H9 (cell line): ENCODE measurements at regions not wholly inside any gene's neighbourhood (a gene's known extent, or its start where the extent isn't known, plus 50 kb on each side); places are given as distances from the start of the nearest gene placed in this dataset.

ENCODE experiments used
- DNase-seq: peaks from one replicate; pipeline ENCODE4 v3.0.0-alpha.2; 2017
- H2AFZ ChIP-seq: one replicate; pipeline ENCODE4 v1.6.1; 2013; ENCODE audit warnings: mild to moderate bottlenecking, low read length, control low read depth, moderate library complexity
- H2AK5ac ChIP-seq: 2 replicates; pipeline ENCODE4 v1.6.1; 2013; ENCODE audit warnings: low read length, control low read depth, mixed read lengths; ENCODE audit not compliant: insufficient read length
- H2BK120ac ChIP-seq: one replicate; pipeline ENCODE4 v1.6.1; 2013; ENCODE audit warnings: low read depth, mild to moderate bottlenecking, low read length, control low read depth, inconsistent platforms; ENCODE audit not compliant: poor library complexity, severe bottlenecking
- H2BK12ac ChIP-seq: 2 replicates; pipeline ENCODE4 v1.6.1; 2013; ENCODE audit warnings: low read length, control low read depth, mixed read lengths, low read depth; ENCODE audit not compliant: insufficient read length
- H2BK15ac ChIP-seq: 2 replicates; pipeline ENCODE4 v1.6.1; 2013; ENCODE audit warnings: low read depth, low read length, control low read depth
- H2BK20ac ChIP-seq: one replicate; pipeline ENCODE4 v1.6.1; 2013; ENCODE audit warnings: low read depth, mild to moderate bottlenecking, low read length, control low read depth, inconsistent platforms; ENCODE audit not compliant: poor library complexity, severe bottlenecking
- H2BK5ac ChIP-seq: 2 replicates; pipeline ENCODE4 v1.6.1; 2013; ENCODE audit warnings: low read length, control low read depth, mixed read lengths; ENCODE audit not compliant: insufficient read length
- H3K14ac ChIP-seq: 2 replicates; pipeline ENCODE4 v1.6.1; 2013; ENCODE audit warnings: low read length, control low read depth; ENCODE audit not compliant: insufficient read depth
- H3K18ac ChIP-seq: 2 replicates; pipeline ENCODE4 v1.6.1; 2013; ENCODE audit warnings: low read depth, mild to moderate bottlenecking, mixed read lengths, low read length, control low read depth; ENCODE audit not compliant: insufficient read length
- H3K23ac ChIP-seq: 2 replicates; pipeline ENCODE4 v1.6.1; 2013; ENCODE audit warnings: low read length, control low read depth, mixed read lengths, low read depth; ENCODE audit not compliant: insufficient read length
- H3K23me2 ChIP-seq: 2 replicates; pipeline ENCODE4 v1.6.1; 2013; ENCODE audit warnings: low read depth, mild to moderate bottlenecking, mixed read lengths, low read length, control low read depth; ENCODE audit not compliant: insufficient read length, poor library complexity, severe bottlenecking
- H3K27ac ChIP-seq: 2 replicates; pipeline ENCODE4 v1.5.1; 2013; ENCODE audit warnings: low read length, control low read depth, mixed read lengths, low read depth; ENCODE audit not compliant: insufficient read length
- H3K27me3 ChIP-seq: 2 replicates; pipeline ENCODE4 v1.6.1; 2013; ENCODE audit warnings: low read length, control low read depth, inconsistent platforms; ENCODE audit not compliant: insufficient read depth
- H3K4ac ChIP-seq: 2 replicates; pipeline ENCODE4 v1.6.1; 2013; ENCODE audit warnings: low read depth, mild to moderate bottlenecking, control low read depth, inconsistent platforms, low read length, moderate library complexity
- H3K4me1 ChIP-seq: 2 replicates; pipeline ENCODE4 v1.6.1; 2013; ENCODE audit warnings: low read length, control low read depth, inconsistent platforms; ENCODE audit not compliant: insufficient read depth
- H3K4me2 ChIP-seq: 2 replicates; pipeline ENCODE4 v1.6.1; 2013; ENCODE audit warnings: low read length, control low read depth, mixed read lengths; ENCODE audit not compliant: insufficient read length, insufficient read depth
- H3K56ac ChIP-seq: 2 replicates; pipeline ENCODE4 v1.6.1; 2013; ENCODE audit warnings: low read depth, mild to moderate bottlenecking, mixed read lengths, low read length, control low read depth; ENCODE audit not compliant: insufficient read length
- H3K79me1 ChIP-seq: 2 replicates; pipeline ENCODE4 v1.6.1; 2013; ENCODE audit warnings: low read depth, mild to moderate bottlenecking, moderate library complexity, low read length, control low read depth, inconsistent platforms; ENCODE audit not compliant: insufficient read depth, poor library complexity, severe bottlenecking
- H3K79me2 ChIP-seq: 2 replicates; pipeline ENCODE4 v1.6.1; 2013; ENCODE audit warnings: low read length, control low read depth, inconsistent platforms; ENCODE audit not compliant: insufficient read depth
- H3K9ac ChIP-seq: 2 replicates; pipeline ENCODE4 v1.6.1; 2013; ENCODE audit warnings: low read length, control low read depth, mixed read lengths; ENCODE audit not compliant: insufficient read length; ENCODE audit errors: extremely low read depth
- H3K9me3 ChIP-seq: one replicate; pipeline ENCODE4 v1.6.1; 2013; ENCODE audit warnings: low read depth, low read length, inconsistent platforms; ENCODE audit not compliant: control insufficient read depth
- H3T11ph ChIP-seq: one replicate; pipeline ENCODE4 v1.6.1; 2013; ENCODE audit warnings: mild to moderate bottlenecking, low read length, control low read depth, inconsistent platforms
- H4K20me1 ChIP-seq: one replicate; pipeline ENCODE4 v1.6.1; 2013; ENCODE audit not compliant: control insufficient read depth, insufficient read length, insufficient read depth
- H4K5ac ChIP-seq: 2 replicates; pipeline ENCODE4 v1.6.1; 2013; ENCODE audit warnings: low read depth, mild to moderate bottlenecking, mixed read lengths, low read length, control low read depth; ENCODE audit not compliant: insufficient read length
- H4K8ac ChIP-seq: replicated peaks from 2 replicates; pipeline ENCODE4 v1.6.1; 2013; ENCODE audit warnings: low read length, control low read depth, mixed read lengths, low read depth; ENCODE audit not compliant: insufficient read length
- H4K91ac ChIP-seq: 2 replicates; pipeline ENCODE4 v1.6.1; 2013; ENCODE audit warnings: low read depth, mild to moderate bottlenecking, moderate library complexity, mixed read lengths, low read length, control low read depth; ENCODE audit not compliant: insufficient read length
- H3K27ac Mint-ChIP-seq, 3 experiments: 2 replicates in 2 of 3; 3 replicates in 1 of 3; pipeline ENCODE4 v1.8.0; 2020 to 2021; ENCODE audit warnings: mixed read lengths in 3 of 3, mild to moderate bottlenecking in 1 of 3, moderate library complexity in 1 of 3
- H3K27me3 Mint-ChIP-seq: 2 replicates; pipeline ENCODE4 v1.8.0; 2021; ENCODE audit warnings: low read depth, mild to moderate bottlenecking, moderate library complexity, mixed read lengths
- H3K36me3 Mint-ChIP-seq, 3 experiments: 2 replicates in 2 of 3; 3 replicates in 1 of 3; pipeline ENCODE4 v1.8.0; 2020 to 2021; ENCODE audit warnings: low read depth in 3 of 3, mixed read lengths in 3 of 3; ENCODE audit not compliant: insufficient read depth in 1 of 3
- H3K4me1 Mint-ChIP-seq, 2 experiments: 2 replicates each; pipeline ENCODE4 v1.8.0; 2020; ENCODE audit warnings: mixed read lengths in 2 of 2
- H3K4me3 Mint-ChIP-seq, 2 experiments: 2 replicates in 1 of 2; 3 replicates in 1 of 2; pipeline ENCODE4 v1.8.0; 2020 to 2021; ENCODE audit warnings: mild to moderate bottlenecking in 2 of 2, mixed read lengths in 2 of 2, moderate library complexity in 1 of 2
- H3K9me3 Mint-ChIP-seq, 2 experiments: 2 replicates in 1 of 2; 3 replicates in 1 of 2; pipeline ENCODE4 v1.8.0; 2020; ENCODE audit warnings: mild to moderate bottlenecking in 2 of 2, mixed read lengths in 2 of 2, moderate library complexity in 1 of 2
- WGBS: extraction: QIAGEN DNeasy Blood & Tissue Kit; methylation state at CpG from one replicate; pipeline ENCODE4 v1.1.7; 2013; ENCODE audit warnings: missing lambda C conversion rate, low lambda C conversion rate, mixed read lengths; ENCODE audit not compliant: insufficient read length; ENCODE audit errors: extremely low coverage; 5-methylcytosine and 5-hydroxymethylcytosine counted together
- TF ChIP-seq, protein P1 (sequence below): fragments of 200-600 bp; sonication (generic); conservative IDR thresholded peaks from 3 replicates; pipeline ENCODE4 v1.8.0; 2021; ENCODE audit warnings: antibody characterized with exemption, mild to moderate bottlenecking

DNA sequence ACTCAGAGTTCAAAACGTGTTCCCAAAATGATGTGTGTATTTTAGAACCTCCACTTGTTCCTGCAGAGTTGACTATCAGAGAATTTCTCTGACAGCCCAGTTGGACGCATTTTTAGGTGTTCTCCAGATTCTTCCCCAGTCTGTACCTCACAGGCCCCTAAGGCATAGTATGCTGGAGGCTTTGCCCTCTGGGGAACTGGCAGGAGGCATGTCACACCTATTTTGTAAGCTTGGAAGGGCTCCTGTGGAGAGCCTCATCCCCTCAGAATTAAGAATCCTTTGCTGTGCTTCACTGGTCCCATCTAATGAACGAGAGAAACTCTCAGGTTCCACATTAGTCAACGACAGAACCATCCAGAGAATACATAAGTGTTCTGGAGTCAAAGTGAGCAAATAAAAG lies 144.1 kb upstream of the SLC30A5 start:
- Histone ChIP-seq H3K18ac (no peak overlapping the region), H4K5ac (no peak overlapping the region), H4K20me1 (no peaks in the 10 kb centered on the region), H2BK15ac (no peak overlapping the region), H3K79me2 (no peaks in the 10 kb centered on the region), H3K14ac (no peak overlapping the region), H3K23ac (no peak overlapping the region), H3K4me2 (no peak overlapping the region), H3K9ac (no peak overlapping the region), H4K8ac (no peak overlapping the region), H4K91ac (no peak overlapping the region), H2BK20ac (no peak overlapping the region), H2BK5ac (no peak overlapping the region), H2BK120ac (no peak overlapping the region), H3K9me3 (no peaks in the 10 kb centered on the region), H2BK12ac (no peak overlapping the region), H3K79me1 (no peaks in the 10 kb centered on the region), H3K27me3 (no peaks in the 10 kb centered on the region), H3K4me1 (no peaks in the 10 kb centered on the region), H2AFZ (no peak overlapping the region), H3T11ph (no peak overlapping the region), H3K27ac (no peak overlapping the region), H2AK5ac (no peak overlapping the region), H3K4ac (no peak overlapping the region), H3K23me2 (no peaks in the 10 kb centered on the region), H3K56ac (no peak overlapping the region)
- no peak for DNase-seq
- Mint-ChIP-seq H3K4me3 (no peak overlapping the region), H3K4me1 (peaks cover 17 to 26% of the 10 kb centered on the region in 2 experiments), H3K36me3 (peaks cover 0 to 3% (median 0%) of the 10 kb centered on the region in 3 experiments; a peak in 1 of 7 replicates), H3K9me3 (no peaks in the 10 kb centered on the region), H3K27ac (no peak overlapping the region), H3K27me3 (peaks cover 3% of the 10 kb centered on the region)
- WGBS: no CpG with 5 or more reads among the region's 4 CpGs
- TF ChIP-seq, protein P1, sequence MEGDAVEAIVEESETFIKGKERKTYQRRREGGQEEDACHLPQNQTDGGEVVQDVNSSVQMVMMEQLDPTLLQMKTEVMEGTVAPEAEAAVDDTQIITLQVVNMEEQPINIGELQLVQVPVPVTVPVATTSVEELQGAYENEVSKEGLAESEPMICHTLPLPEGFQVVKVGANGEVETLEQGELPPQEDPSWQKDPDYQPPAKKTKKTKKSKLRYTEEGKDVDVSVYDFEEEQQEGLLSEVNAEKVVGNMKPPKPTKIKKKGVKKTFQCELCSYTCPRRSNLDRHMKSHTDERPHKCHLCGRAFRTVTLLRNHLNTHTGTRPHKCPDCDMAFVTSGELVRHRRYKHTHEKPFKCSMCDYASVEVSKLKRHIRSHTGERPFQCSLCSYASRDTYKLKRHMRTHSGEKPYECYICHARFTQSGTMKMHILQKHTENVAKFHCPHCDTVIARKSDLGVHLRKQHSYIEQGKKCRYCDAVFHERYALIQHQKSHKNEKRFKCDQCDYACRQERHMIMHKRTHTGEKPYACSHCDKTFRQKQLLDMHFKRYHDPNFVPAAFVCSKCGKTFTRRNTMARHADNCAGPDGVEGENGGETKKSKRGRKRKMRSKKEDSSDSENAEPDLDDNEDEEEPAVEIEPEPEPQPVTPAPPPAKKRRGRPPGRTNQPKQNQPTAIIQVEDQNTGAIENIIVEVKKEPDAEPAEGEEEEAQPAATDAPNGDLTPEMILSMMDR: no peak
